Body of pancreas (tissue), 4 donors: ENCODE measurements at regions not wholly inside any gene's neighbourhood (a gene's known extent, or its start where the extent isn't known, plus 50 kb on each side); places are given as distances from the start of the nearest gene placed in this dataset.

Experiments used
- CTCF ChIP-seq, 7 experiments: fragments of 450-650 bp in 4 of 7; fragments of 200-600 bp in 3 of 7; sonication (generic) in 3 of 7; IDR thresholded peaks; one replicate each; pipeline ENCODE4 v1.5.1; 2016 to 2019; ENCODE audit warnings: antibody characterized with exemption in 7 of 7
- POLR2A ChIP-seq, 3 donors: fragments of 450-650 bp; IDR thresholded peaks; one replicate each; pipeline ENCODE4 v1.6.1; 2016; ENCODE audit warnings: antibody characterized with exemption in 3 of 3, mild to moderate bottlenecking in 2 of 3

- TF ChIP-seq CTCF (IDR thresholded peaks at IDR 0.05): no peak
- TF ChIP-seq POLR2A (IDR thresholded peaks at IDR 0.05): no peak
These were observed 138.7 kb downstream of the RFPL4B start for GRCh38 chr6:112485827-112486212.
